ENCODE measurements at regions not wholly inside any gene's neighbourhood (a gene's known extent, or its start where the extent isn't known, plus 50 kb on each side); places are given as distances from the start of the nearest gene placed in this dataset.

DNA sequence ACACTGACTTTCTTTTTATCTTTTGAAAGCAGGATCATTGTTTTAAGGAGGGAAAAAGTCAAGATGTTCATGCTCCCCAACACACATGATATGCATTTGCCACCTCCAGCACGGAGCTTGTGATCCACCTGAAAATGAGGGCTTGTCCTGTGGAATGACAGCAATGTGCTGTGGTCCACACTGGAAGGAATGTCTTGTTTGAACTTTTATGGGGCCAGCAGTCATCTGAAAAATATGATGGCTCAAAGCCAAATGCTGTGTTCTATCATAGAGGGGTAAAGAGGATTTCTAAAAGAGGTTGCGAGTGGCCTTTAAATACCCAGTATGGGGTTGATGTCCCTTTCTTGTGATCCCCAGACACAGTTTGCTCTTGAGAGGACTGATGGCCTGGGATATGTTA is 226.5 kb upstream of the SPRED2 start:
- TF ChIP-seq, protein P1, sequence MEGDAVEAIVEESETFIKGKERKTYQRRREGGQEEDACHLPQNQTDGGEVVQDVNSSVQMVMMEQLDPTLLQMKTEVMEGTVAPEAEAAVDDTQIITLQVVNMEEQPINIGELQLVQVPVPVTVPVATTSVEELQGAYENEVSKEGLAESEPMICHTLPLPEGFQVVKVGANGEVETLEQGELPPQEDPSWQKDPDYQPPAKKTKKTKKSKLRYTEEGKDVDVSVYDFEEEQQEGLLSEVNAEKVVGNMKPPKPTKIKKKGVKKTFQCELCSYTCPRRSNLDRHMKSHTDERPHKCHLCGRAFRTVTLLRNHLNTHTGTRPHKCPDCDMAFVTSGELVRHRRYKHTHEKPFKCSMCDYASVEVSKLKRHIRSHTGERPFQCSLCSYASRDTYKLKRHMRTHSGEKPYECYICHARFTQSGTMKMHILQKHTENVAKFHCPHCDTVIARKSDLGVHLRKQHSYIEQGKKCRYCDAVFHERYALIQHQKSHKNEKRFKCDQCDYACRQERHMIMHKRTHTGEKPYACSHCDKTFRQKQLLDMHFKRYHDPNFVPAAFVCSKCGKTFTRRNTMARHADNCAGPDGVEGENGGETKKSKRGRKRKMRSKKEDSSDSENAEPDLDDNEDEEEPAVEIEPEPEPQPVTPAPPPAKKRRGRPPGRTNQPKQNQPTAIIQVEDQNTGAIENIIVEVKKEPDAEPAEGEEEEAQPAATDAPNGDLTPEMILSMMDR (IDR thresholded peaks at IDR 0.05): no peak
- no peak for TF ChIP-seq POLR2A (IDR thresholded peaks at IDR 0.05)
